WTC11 (cell line): ENCODE measurements at regions not wholly inside any gene's neighbourhood (a gene's known extent, or its start where the extent isn't known, plus 50 kb on each side); places are given as distances from the start of the nearest gene placed in this dataset.

Source experiments
- ATAC-seq: fragments of 200-7000 bp; cut with Tn5 transposase; 2 replicates; pipeline ENCODE4 v1.10.0; 2021; ENCODE audit warnings: mild to moderate bottlenecking, moderate library complexity
- CTCF ChIA-PET: fragments of 300-600 bp; sonication (Branson Sonifier 250); formaldehyde crosslinking; loops from one replicate; lab custom pipeline; 2021; ENCODE audit warnings: antibody characterized with exemption; lab: Charles Lee
- POLR2A ChIA-PET: fragments of 350-600 bp; sonication (Branson Sonifier 250); formaldehyde crosslinking; loops from one replicate; lab custom pipeline; 2021; ENCODE audit warnings: antibody characterized with exemption; lab: Charles Lee
- DNase-seq: peaks from one replicate; pipeline ENCODE4 v3.0.0; 2021; ENCODE audit warnings: low spot score
- H3K27ac Mint-ChIP-seq: 2 replicates; pipeline ENCODE4 v1.8.0; 2021; ENCODE audit warnings: mixed read lengths
- H3K27me3 Mint-ChIP-seq: 2 replicates; pipeline ENCODE4 v1.8.0; 2021; ENCODE audit warnings: low read depth, mild to moderate bottlenecking, moderate library complexity, mixed read lengths
- H3K36me3 Mint-ChIP-seq: 2 replicates; pipeline ENCODE4 v1.8.0; 2021; ENCODE audit warnings: mixed read lengths
- H3K4me1 Mint-ChIP-seq: 2 replicates; pipeline ENCODE4 v1.8.0; 2022; ENCODE audit warnings: mixed read lengths
- H3K4me3 Mint-ChIP-seq: 2 replicates; pipeline ENCODE4 v1.8.0; 2021; ENCODE audit warnings: mild to moderate bottlenecking, moderate library complexity, mixed read lengths
- H3K9me3 Mint-ChIP-seq: 2 replicates; pipeline ENCODE4 v1.8.0; 2021; ENCODE audit warnings: mixed read lengths
- CREM ChIP-seq: sonication (generic); formaldehyde crosslinking; IDR thresholded peaks from 2 replicates; pipeline ENCODE4 v1.8.1; 2022; ENCODE audit warnings: mild to moderate bottlenecking, missing genetic modification reagents, moderate library complexity
- EMX1 ChIP-seq: fragments of 250-450 bp; sonication (Bioruptor Pico); IDR thresholded peaks from 2 replicates; pipeline ENCODE4 v1.8.0; 2021; ENCODE audit warnings: mild to moderate bottlenecking
- HMGA2 ChIP-seq: fragments of 250-450 bp; sonication (Bioruptor Pico); IDR thresholded peaks from 2 replicates; pipeline ENCODE4 v1.4.0; 2021; ENCODE audit warnings: mild to moderate bottlenecking, moderate library complexity
- IRF1 ChIP-seq: sonication (generic); formaldehyde crosslinking; IDR thresholded peaks from 2 replicates; pipeline ENCODE4 v1.8.0; 2023; ENCODE audit warnings: missing genetic modification reagents
- JAZF1 ChIP-seq: fragments of 250-450 bp; sonication (Bioruptor Pico); IDR thresholded peaks from 2 replicates; pipeline ENCODE4 v1.9.0; 2021; ENCODE audit warnings: moderate library complexity, mild to moderate bottlenecking, inconsistent platforms
- NFE2L1 ChIP-seq: sonication (generic); formaldehyde crosslinking; IDR thresholded peaks from 2 replicates; pipeline ENCODE4 v1.8.1; 2023; ENCODE audit warnings: missing genetic modification reagents
- NFYB ChIP-seq: sonication (generic); formaldehyde crosslinking; conservative IDR thresholded peaks from 2 replicates; pipeline ENCODE4 v1.8.0; 2022; ENCODE audit warnings: low read depth, missing genetic modification reagents
- NR1H2 ChIP-seq: sonication (generic); formaldehyde crosslinking; IDR thresholded peaks from 2 replicates; pipeline ENCODE4 v1.9.0; 2021; ENCODE audit warnings: mild to moderate bottlenecking, moderate library complexity, missing genetic modification reagents
- OVOL2 ChIP-seq: fragments of 250-450 bp; sonication (Bioruptor Pico); IDR thresholded peaks from 2 replicates; pipeline ENCODE4 v1.9.0; 2021; ENCODE audit warnings: mild to moderate bottlenecking, borderline replicate concordance
- PRRX2 ChIP-seq: fragments of 250-450 bp; sonication (Bioruptor Pico); IDR thresholded peaks from 2 replicates; pipeline ENCODE4 v1.8.0; 2021; ENCODE audit warnings: mild to moderate bottlenecking
- SMAD4 ChIP-seq: sonication (generic); formaldehyde crosslinking; IDR thresholded peaks from 2 replicates; pipeline ENCODE4 v1.8.0; 2022; ENCODE audit warnings: mild to moderate bottlenecking, missing genetic modification reagents
- SOX15 ChIP-seq: fragments of 250-450 bp; sonication (Bioruptor Pico); IDR thresholded peaks from 2 replicates; pipeline ENCODE4 v1.9.0; 2021; ENCODE audit warnings: mild to moderate bottlenecking
- SP1 ChIP-seq: sonication (generic); formaldehyde crosslinking; conservative IDR thresholded peaks from 2 replicates; pipeline ENCODE4 v1.8.1; 2022; ENCODE audit warnings: missing genetic modification reagents
- TP53 ChIP-seq: sonication (generic); formaldehyde crosslinking; IDR thresholded peaks from 2 replicates; pipeline ENCODE4 v1.8.1; 2023; ENCODE audit warnings: mild to moderate bottlenecking, missing genetic modification reagents
- ZNF138 ChIP-seq: sonication (generic); formaldehyde crosslinking; conservative IDR thresholded peaks from 2 replicates; pipeline ENCODE4 v1.8.1; 2022; ENCODE audit warnings: mild to moderate bottlenecking, moderate library complexity, missing genetic modification reagents
- ZNF232 ChIP-seq: sonication (generic); formaldehyde crosslinking; IDR thresholded peaks from 2 replicates; pipeline ENCODE4 v1.8.0; 2022; ENCODE audit warnings: mild to moderate bottlenecking, missing genetic modification reagents
- ZNF512 ChIP-seq: sonication (generic); formaldehyde crosslinking; IDR thresholded peaks from 2 replicates; pipeline ENCODE4 v1.8.1; 2022; ENCODE audit warnings: missing genetic modification reagents, borderline replicate concordance
- TF ChIP-seq, protein P1 (sequence below): fragments of 250-450 bp; sonication (Bioruptor Pico); IDR thresholded peaks from 2 replicates; pipeline ENCODE4 v1.8.0; 2021; ENCODE audit warnings: mild to moderate bottlenecking
- TF ChIP-seq, protein P2 (sequence below): fragments of 250-450 bp; sonication (Bioruptor Pico); conservative IDR thresholded peaks from 2 replicates; pipeline ENCODE4 v1.9.0; 2021; ENCODE audit warnings: mild to moderate bottlenecking
- TF ChIP-seq, protein P3 (sequence below): fragments of 200-600 bp; IDR thresholded peaks from 2 replicates; pipeline ENCODE4 v1.8.0; 2022; ENCODE audit warnings: antibody characterized with exemption
- TF ChIP-seq, protein P4 (sequence below): sonication (generic); formaldehyde crosslinking; IDR thresholded peaks from 2 replicates; pipeline ENCODE4 v1.8.0; 2022; ENCODE audit warnings: mild to moderate bottlenecking, missing genetic modification reagents
- TF ChIP-seq, protein P5 (sequence below): sonication (generic); formaldehyde crosslinking; IDR thresholded peaks from 2 replicates; pipeline ENCODE4 v1.8.1; 2022; ENCODE audit warnings: low read depth, missing genetic modification reagents, borderline replicate concordance
- TF ChIP-seq, protein P6 (sequence below): fragments of 250-450 bp; sonication (Bioruptor Pico); IDR thresholded peaks from 2 replicates; pipeline ENCODE4 v1.9.0; 2021; ENCODE audit warnings: moderate library complexity, mild to moderate bottlenecking, inconsistent platforms, borderline replicate concordance
- TF ChIP-seq, protein P7 (sequence below): sonication (generic); formaldehyde crosslinking; IDR thresholded peaks from 2 replicates; pipeline ENCODE4 v1.8.0; 2022; ENCODE audit warnings: mild to moderate bottlenecking, missing genetic modification reagents

- TF ChIP-seq ZNF512 (no peak), CREM (CRISPR knock-in tag) (no peak), NFYB (no peak)
- TF ChIP-seq, all 79 proteins: peak for 0
These were observed 366.6 kb downstream of the GASK1B start (continued) for GRCh38 chr4:157806184-157806583.

- DNase-seq (no peak), ATAC-seq (peak; percentile 87)
- no peak overlapping the region for H3K4me3 Mint-ChIP-seq
- H3K4me1 Mint-ChIP-seq: no peaks in the 10 kb centered on the region
- H3K36me3 Mint-ChIP-seq: no peaks in the 10 kb centered on the region
- H3K27ac Mint-ChIP-seq: peak overlapping the region; percentile 16; the same call in 1 of the 2 replicates
- no peaks in the 10 kb centered on the region for H3K27me3 Mint-ChIP-seq
- CTCF ChIA-PET: no interaction called here
- H3K9me3 Mint-ChIP-seq: peaks cover 6% of the 10 kb centered on the region
- POLR2A ChIA-PET: no interaction called here
- TF ChIP-seq SMAD4: no peak
- TF ChIP-seq, protein P1, sequence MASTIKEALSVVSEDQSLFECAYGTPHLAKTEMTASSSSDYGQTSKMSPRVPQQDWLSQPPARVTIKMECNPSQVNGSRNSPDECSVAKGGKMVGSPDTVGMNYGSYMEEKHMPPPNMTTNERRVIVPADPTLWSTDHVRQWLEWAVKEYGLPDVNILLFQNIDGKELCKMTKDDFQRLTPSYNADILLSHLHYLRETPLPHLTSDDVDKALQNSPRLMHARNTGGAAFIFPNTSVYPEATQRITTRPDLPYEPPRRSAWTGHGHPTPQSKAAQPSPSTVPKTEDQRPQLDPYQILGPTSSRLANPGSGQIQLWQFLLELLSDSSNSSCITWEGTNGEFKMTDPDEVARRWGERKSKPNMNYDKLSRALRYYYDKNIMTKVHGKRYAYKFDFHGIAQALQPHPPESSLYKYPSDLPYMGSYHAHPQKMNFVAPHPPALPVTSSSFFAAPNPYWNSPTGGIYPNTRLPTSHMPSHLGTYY (CRISPR knock-in tag): no peak
- no peak for TF ChIP-seq OVOL2 (CRISPR knock-in tag)
- no peak for TF ChIP-seq EMX1 (CRISPR knock-in tag)
- TF ChIP-seq ZNF232 (CRISPR knock-in tag): no peak
- no peak for TF ChIP-seq SP1 (CRISPR knock-in tag)
- no peak for TF ChIP-seq JAZF1 (CRISPR knock-in tag)
- TF ChIP-seq, protein P2, sequence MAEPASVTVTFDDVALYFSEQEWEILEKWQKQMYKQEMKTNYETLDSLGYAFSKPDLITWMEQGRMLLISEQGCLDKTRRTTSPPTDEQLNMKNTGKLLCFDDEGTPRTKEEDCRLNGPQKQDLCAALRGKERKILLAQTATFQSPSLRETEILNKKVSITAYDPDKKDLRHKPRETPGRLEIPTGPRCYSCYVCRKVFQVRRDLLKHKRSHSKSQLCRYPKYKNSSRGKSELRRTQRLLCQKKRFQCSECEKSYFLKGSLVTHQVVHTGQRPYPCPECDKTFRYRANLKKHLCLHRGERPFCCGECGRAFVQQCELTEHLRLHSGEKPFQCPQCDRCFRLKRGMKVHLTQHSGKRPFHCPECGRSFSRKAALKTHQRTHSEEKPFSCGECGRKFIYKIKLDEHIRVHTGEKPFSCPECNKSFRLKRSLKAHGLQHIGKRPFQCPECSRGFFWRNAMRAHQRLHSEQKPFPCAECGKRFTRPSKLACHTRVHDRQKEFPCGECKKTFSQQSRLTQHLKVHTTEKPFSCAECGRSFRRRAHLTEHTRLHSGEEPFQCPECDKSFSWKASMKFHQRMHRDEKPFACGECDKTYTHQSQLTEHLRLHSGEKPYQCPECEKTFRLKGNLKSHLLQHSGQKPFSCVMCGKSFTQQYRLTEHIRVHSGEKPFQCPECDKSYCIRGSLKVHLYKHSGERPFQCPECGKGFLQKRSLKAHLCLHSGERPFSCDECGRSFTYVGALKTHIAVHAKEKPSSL (CRISPR knock-in tag): no peak
- no peak for TF ChIP-seq NFE2L1
- TF ChIP-seq, protein P3, sequence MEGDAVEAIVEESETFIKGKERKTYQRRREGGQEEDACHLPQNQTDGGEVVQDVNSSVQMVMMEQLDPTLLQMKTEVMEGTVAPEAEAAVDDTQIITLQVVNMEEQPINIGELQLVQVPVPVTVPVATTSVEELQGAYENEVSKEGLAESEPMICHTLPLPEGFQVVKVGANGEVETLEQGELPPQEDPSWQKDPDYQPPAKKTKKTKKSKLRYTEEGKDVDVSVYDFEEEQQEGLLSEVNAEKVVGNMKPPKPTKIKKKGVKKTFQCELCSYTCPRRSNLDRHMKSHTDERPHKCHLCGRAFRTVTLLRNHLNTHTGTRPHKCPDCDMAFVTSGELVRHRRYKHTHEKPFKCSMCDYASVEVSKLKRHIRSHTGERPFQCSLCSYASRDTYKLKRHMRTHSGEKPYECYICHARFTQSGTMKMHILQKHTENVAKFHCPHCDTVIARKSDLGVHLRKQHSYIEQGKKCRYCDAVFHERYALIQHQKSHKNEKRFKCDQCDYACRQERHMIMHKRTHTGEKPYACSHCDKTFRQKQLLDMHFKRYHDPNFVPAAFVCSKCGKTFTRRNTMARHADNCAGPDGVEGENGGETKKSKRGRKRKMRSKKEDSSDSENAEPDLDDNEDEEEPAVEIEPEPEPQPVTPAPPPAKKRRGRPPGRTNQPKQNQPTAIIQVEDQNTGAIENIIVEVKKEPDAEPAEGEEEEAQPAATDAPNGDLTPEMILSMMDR: no peak
- TF ChIP-seq, all 79 proteins: peak for 0
These were observed 367.8 kb downstream of the GASK1B start for GRCh38 chr4:157804986-157805385.

DNA sequence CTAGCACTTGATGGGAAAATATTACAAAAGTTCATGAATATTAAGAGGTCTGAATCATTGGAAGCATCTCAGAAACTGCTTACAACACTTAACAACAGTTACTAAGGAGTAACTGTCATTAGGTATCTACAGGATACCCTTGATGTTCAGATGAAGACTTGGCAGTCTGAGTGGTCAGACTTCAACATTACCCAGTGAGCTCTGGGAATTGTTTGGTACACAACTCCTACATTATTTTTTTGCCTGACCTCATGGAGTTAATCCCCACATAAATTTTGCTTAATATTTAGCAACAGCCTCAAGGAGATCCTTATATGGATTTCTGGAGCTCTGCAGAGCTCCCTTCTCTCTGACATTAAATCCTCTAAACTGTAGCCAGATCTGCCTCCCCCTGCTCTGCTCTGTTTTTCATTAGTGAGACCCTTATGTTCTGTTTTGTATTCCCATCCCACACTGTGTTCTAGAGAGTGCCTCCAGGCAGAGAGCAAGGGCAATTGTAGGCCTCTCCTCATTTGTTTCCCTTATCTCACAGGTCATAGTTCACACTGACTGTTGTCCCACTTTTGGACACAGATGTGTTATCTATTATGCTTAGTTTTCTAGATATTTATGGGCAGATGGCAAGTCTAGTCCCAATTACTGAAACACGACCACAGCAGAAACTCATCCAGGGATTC, 368.8 kb downstream of the GASK1B start:
- POLR2A ChIA-PET: no interaction called here
- no peak overlapping the region for H3K27ac Mint-ChIP-seq
- TF ChIP-seq, protein P4, sequence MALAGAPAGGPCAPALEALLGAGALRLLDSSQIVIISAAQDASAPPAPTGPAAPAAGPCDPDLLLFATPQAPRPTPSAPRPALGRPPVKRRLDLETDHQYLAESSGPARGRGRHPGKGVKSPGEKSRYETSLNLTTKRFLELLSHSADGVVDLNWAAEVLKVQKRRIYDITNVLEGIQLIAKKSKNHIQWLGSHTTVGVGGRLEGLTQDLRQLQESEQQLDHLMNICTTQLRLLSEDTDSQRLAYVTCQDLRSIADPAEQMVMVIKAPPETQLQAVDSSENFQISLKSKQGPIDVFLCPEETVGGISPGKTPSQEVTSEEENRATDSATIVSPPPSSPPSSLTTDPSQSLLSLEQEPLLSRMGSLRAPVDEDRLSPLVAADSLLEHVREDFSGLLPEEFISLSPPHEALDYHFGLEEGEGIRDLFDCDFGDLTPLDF (CRISPR knock-in tag): no peak
- no peak for TF ChIP-seq SOX15 (CRISPR knock-in tag)
- no peak for TF ChIP-seq NR1H2 (CRISPR knock-in tag)
- TF ChIP-seq, protein P5, sequence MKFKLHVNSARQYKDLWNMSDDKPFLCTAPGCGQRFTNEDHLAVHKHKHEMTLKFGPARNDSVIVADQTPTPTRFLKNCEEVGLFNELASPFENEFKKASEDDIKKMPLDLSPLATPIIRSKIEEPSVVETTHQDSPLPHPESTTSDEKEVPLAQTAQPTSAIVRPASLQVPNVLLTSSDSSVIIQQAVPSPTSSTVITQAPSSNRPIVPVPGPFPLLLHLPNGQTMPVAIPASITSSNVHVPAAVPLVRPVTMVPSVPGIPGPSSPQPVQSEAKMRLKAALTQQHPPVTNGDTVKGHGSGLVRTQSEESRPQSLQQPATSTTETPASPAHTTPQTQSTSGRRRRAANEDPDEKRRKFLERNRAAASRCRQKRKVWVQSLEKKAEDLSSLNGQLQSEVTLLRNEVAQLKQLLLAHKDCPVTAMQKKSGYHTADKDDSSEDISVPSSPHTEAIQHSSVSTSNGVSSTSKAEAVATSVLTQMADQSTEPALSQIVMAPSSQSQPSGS: no peak
- TF ChIP-seq PRRX2 (CRISPR knock-in tag): no peak
- TF ChIP-seq, protein P6, sequence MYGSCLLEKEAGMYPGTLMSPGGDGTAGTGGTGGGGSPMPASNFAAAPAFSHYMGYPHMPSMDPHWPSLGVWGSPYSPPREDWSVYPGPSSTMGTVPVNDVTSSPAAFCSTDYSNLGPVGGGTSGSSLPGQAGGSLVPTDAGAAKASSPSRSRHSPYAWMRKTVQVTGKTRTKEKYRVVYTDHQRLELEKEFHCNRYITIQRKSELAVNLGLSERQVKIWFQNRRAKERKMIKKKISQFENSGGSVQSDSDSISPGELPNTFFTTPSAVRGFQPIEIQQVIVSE (CRISPR knock-in tag): no peak
- TF ChIP-seq ZNF138 (CRISPR knock-in tag): no peak
- no peak for TF ChIP-seq IRF1 (CRISPR knock-in tag)
- TF ChIP-seq, protein P7, sequence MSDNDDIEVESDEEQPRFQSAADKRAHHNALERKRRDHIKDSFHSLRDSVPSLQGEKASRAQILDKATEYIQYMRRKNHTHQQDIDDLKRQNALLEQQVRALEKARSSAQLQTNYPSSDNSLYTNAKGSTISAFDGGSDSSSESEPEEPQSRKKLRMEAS (CRISPR knock-in tag): no peak
- TF ChIP-seq HMGA2 (CRISPR knock-in tag): no peak
- TF ChIP-seq TP53: no peak

More for the DNA sequence above, 368.8 kb downstream of the GASK1B start:
- CTCF ChIA-PET: no interaction called here
- no peaks in the 10 kb centered on the region for H3K27me3 Mint-ChIP-seq
- peaks cover 6% of the 10 kb centered on the region for H3K9me3 Mint-ChIP-seq
- ATAC-seq: no peak
- DNase-seq: no peak
- H3K36me3 Mint-ChIP-seq: no peaks in the 10 kb centered on the region
- H3K4me1 Mint-ChIP-seq: no peaks in the 10 kb centered on the region
- H3K4me3 Mint-ChIP-seq: no peak overlapping the region
